ENCODE measurements at regions not wholly inside any gene's neighbourhood (a gene's known extent, or its start where the extent isn't known, plus 50 kb on each side); places are given as distances from the start of the nearest gene placed in this dataset.

GRCh38 chr9:106708475-106709146, 154.4 kb upstream of the ZNF462 start:
- TF ChIP-seq SP1 (IDR thresholded peaks at IDR 0.05) (no peak), NFRKB (IDR thresholded peaks at IDR 0.05) (no peak), L3MBTL2 (conservative IDR thresholded peaks at IDR 0.05) (no peak), ARNT (IDR thresholded peaks at IDR 0.05) (no peak), CTBP1 (IDR thresholded peaks at IDR 0.05; ENCODE audit: borderline replicate concordance) (no peak), ELF4 (IDR thresholded peaks at IDR 0.05) (no peak), FOXM1 (IDR thresholded peaks at IDR 0.05; ENCODE audit: borderline replicate concordance) (no peak), PKNOX1 (IDR thresholded peaks at IDR 0.05) (no peak), BHLHE40 (IDR thresholded peaks at IDR 0.05; ENCODE audit: borderline replicate concordance) (no peak)
